GM19372 (cell line): ENCODE measurements at regions not wholly inside any gene's neighbourhood (a gene's known extent, or its start where the extent isn't known, plus 50 kb on each side); places are given as distances from the start of the nearest gene placed in this dataset.
A peak's percentile ranks its signal among the peaks of the same experiment; 100 is the strongest.
"Not testable (repeated sequence)": the region's sequence is repeated elsewhere in the genome, so short reads cannot be mapped to it uniquely, and the experiment has no call there.

Source experiments
- ATAC-seq: cut with Tn5 transposase; IDR thresholded peaks from one replicate; pipeline ENCODE4 v1.9.1; 2021; ENCODE audit warnings: mild to moderate bottlenecking, low read depth, moderate library complexity; ENCODE audit not compliant: unreplicated experiment

- ATAC-seq: peak; percentile 100
These were observed 121.3 kb upstream of the FBXO28 start for GRCh38 chr1:223992456-223993246.

GRCh38 chr1:223991297-223991857 is 122.5 kb upstream of the FBXO28 start:
- not testable (repeated sequence) for ATAC-seq

DNA sequence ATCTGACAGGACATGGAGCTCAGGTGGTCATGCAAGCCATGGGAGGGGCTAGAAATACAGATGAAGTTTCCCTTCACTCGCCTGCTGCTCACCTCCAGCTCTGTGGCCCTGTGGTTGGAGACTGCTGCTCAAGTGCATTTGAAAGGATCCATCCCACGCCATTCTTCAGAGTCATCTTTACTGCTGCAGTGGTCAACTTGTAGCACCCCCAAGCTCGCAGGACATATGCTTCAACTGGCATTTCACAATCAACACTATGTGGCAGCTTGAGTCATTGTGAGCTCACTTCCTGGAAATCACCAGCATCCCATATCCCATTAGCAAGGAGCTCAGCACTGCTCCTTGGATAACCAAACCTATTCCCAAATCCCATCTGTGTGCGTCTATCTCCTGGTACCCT is 116.2 kb upstream of the TP53BP2 start:
- not testable (repeated sequence) for ATAC-seq

GRCh38 chr1:223952801-223953200 is 107.1 kb upstream of the TP53BP2 start:
- ATAC-seq: not testable (repeated sequence)

DNA sequence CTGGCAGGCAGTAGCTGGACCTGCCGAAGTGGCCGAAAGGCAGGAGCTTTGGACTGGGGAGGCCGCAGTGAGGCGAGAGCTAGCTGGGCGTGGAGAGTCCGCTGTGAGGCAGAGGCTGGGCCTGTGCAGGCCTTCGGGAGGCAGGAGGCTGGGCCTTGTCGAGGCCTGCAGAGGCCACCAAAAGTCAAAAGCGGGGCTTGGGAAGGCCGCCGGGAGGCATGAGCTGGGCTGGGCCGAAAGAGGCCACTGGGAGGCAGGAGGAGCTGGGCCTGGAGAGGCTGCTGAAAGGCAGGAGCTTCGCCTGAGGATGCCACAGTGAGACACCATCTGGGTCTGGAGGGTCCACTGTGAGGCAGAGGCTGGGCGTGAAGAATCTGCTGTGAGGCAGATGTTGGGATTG is 105.8 kb upstream of the TP53BP2 start:
- ATAC-seq: not testable (repeated sequence)

GRCh38 chr1:223949944-223950343 is 104.2 kb upstream of the TP53BP2 start:
- not testable (repeated sequence) for ATAC-seq

DNA sequence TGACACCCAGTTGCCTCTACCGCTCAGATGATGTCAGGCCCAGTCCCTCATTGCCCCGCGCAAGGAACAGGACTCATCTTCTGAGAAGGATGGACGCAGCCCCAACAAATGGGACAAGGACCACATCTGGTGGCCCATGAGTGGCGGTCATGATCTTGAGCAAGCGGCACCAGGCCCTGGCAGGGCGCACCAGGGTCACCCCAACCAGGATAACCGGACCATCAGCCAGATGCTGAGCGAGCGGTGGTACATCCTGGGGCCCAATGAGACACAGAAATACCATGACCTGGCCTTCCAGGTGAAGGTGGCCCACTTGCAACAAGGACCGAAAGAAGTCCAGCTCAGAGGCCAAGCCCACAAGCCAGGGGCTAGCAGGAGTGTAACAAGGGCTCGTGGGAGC is 102.3 kb upstream of the TP53BP2 start:
- ATAC-seq: not testable (repeated sequence)

- ATAC-seq: not testable (repeated sequence)
These were observed 90.8 kb upstream of the TP53BP2 start for GRCh38 chr1:223936592-223936991.

DNA sequence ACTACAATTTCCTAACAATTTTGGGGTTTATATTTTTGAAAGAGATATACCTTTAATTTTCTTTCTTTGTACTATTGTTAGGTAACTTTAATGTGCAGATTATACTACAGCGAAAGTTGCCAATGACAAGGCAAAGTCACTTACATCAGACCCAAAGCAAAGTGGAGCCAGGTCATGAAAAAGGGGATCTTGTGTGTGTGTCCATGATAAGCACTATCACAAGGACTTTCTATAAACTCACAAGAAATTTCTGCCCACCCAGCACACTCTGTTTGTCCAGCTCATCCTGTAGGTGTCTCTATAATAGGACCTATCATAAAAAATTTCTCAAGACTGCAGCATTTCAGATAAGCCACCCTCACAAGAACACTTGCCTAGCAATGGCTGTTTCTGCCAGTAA is 85.7 kb upstream of the TP53BP2 start:
- not testable (repeated sequence) for ATAC-seq

DNA sequence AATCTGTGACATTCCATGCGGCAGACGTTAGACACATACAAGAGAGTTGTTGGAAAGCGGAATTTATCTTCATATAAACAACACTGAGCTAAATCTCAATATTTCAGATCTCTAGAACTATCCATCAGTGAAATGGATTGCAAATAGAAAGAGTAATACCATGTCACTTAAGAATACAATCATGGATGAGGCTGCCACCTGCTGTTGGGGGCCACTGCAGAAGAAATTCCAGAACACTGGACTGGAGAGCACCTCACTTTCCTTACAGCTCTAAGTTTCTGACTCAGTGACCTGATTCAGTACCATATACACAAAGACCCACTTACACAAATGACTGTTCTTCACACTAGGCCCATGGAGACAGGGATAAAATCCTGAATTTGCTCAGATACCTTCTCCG is 75.1 kb upstream of the TP53BP2 start:
- not testable (repeated sequence) for ATAC-seq

DNA sequence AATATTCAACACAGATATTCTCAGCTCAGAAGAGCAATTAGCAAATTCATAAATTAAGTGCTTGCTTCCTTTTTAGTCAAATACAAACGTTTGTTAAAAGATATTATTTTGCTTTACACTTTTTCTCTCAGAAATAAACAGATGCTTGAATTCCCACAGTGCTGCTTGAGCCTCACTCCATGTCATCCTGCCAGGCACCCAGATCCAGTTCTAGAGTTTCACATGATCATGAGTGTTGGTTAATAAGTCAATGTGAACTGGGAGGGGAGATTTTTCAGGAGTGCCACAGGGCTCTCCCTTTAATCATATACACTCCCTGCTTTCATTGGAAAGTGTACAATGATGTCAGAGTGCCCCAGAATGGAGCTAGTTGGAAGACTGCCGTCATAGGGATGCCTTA is 69.7 kb upstream of the TP53BP2 start:
- ATAC-seq: not testable (repeated sequence)

GRCh38 chr1:223913715-223914114 is 68.0 kb upstream of the TP53BP2 start:
- ATAC-seq: not testable (repeated sequence)

DNA sequence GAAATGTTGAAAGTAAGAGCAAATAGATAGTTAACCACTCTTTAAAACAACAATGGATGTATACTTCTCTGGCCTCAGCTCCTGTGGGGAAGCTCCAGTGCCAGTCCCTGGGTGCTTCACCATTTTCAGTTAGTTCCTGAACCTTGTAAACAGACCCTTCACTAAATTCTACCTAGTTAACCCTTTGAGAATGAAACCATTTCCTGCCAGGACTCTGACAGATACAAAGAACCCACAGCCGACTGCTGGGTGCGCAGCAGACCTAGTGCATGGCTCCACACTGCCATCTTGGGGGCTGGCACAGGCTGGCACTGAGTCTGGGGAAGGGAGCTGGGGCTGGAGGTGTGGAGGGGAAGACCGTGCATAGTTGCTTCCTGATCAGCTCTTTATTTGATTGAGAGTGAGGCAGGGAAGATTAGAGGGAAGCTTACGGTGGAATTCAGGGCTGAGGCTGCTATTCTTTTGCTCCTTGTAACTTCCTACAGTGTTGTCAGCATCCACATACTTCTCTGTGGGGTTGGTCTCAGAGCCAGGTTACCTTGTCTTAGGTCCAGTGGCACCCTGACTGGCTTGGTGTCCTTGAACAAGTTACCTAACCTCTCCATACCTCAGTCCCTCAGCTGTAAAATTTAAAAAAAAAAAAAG is 62.3 kb upstream of the TP53BP2 start:
- ATAC-seq: not testable (repeated sequence)

- not testable (repeated sequence) for ATAC-seq
These were observed 57.5 kb upstream of the TP53BP2 start for GRCh38 chr1:223903221-223903620.

GRCh38 chr1:223899775-223900174 is 54.0 kb upstream of the TP53BP2 start:
- ATAC-seq: not testable (repeated sequence)

GRCh38 chr1:223897097-223897496 is 51.4 kb upstream of the TP53BP2 start:
- not testable (repeated sequence) for ATAC-seq

DNA sequence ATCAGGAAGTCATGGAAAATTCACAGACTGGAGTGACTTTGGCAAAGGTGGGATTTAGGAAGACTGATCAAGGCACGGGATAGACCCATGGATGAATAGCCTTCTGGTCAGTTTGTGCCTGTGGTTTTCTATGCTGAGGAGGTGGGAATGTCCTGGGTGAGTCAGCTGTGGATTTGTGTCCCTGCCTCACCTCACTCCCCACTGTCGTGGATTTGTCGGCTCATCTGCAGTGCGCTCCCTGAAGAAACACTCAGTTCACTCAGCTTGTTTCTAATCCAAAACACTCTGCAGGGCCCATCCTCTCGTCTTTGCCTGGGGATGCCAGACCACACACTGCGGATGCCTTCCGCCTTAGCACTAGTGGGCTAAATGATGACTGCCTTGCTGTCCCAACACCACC is 50.2 kb upstream of the TP53BP2 start:
- not testable (repeated sequence) for ATAC-seq
